WTC11 (cell line): ENCODE measurements at regions not wholly inside any gene's neighbourhood (a gene's known extent, or its start where the extent isn't known, plus 50 kb on each side); places are given as distances from the start of the nearest gene placed in this dataset.

Experiments
- CTCF ChIP-seq: fragments of 200-600 bp; IDR thresholded peaks from 2 replicates; pipeline ENCODE4 v1.8.0; 2022; ENCODE audit warnings: antibody characterized with exemption
- ELF4 ChIP-seq: sonication (generic); formaldehyde crosslinking; IDR thresholded peaks from 2 replicates; pipeline ENCODE4 v1.8.1; 2022; ENCODE audit warnings: low read depth, mild to moderate bottlenecking, moderate library complexity, missing genetic modification reagents
- MAX ChIP-seq: sonication (generic); formaldehyde crosslinking; IDR thresholded peaks from 2 replicates; pipeline ENCODE4 v1.8.0; 2022; ENCODE audit warnings: mild to moderate bottlenecking, missing genetic modification reagents
- ZNF532 ChIP-seq: fragments of 250-450 bp; sonication (Bioruptor Pico); IDR thresholded peaks from 2 replicates; pipeline ENCODE4 v1.9.0; 2021; ENCODE audit warnings: mild to moderate bottlenecking, borderline replicate concordance

- no peak for TF ChIP-seq MAX (CRISPR knock-in tag)
- no peak for TF ChIP-seq ZNF532 (CRISPR knock-in tag)
- no peak for TF ChIP-seq ELF4
- no peak for TF ChIP-seq CTCF
Observed at GRCh38 chr4:104763554-104764222, 269.0 kb upstream of the CXXC4 start.
